NCI-H510A (cell line): ENCODE measurements at regions not wholly inside any gene's neighbourhood (a gene's known extent, or its start where the extent isn't known, plus 50 kb on each side); places are given as distances from the start of the nearest gene placed in this dataset.

ENCODE experiments used
- DNase-seq: peaks from one replicate; lab custom pipeline; 2025; lab: John Stamatoyannopoulos, UW

DNA sequence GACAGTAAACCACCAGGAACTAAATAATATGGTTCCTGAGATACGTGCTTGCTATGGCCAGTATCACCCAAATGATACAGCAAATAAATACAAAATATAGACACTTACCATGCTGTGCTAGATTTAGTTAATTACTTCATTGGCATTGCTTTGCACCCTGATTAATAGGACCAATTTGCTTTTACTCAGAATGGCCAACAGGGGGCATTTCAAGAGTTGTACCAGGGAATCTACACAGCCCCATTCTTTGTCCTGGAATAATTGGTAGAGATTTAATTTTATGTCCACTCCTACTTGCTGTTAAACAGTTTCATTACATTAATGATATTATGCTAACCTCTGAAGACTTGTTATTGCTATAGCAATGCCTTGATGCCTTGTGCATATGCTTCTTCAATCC, 280.8 kb downstream of the RERGL start:
- DNase-seq, result no peak

DNA sequence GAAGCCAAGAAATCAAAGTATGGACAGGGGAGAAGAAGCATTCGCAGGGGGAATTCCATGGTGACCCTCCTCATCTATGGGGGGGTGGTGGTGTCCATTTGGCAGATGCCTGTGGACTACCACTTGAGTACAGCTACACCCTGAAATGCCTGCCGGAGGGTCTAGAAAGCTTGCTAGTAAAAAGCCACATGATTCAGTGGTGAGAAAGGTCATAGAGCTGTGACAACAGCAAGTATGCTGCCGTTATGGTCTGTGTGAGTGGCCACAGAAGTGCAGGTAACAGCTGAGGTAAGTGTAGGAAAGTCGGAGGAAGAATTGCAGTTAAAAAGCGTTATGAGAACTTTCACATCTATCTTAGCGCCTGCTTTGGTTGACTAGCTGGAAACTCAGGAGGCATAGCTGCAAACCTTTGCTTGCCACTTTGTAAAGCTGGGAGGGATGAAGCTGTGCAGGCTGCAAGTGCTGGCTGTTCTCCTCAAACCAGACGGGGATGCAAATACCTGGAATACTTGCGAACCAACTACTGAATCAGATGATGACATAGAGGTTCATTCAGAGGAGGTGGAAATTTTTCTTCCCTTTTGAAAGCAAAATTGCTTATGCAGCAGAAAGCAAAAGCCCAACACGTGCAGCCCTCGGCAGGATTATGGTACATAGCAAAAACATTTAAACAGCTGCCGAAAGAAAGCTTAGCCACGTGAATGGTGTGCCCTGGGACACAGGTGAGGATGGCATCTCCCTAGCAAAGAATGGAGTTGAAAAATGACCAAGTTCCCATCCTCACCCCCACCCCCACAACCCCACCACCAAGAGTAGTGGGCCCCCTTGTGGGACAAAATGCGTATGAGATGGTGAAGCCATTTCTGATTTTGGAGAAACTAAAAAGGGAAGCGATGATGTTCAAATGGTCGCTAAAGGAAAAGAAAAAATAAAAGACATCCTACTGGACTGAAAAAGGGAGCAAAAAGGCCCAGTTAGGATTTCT, 287.0 kb downstream of the RERGL start:
- no peak for DNase-seq

DNA sequence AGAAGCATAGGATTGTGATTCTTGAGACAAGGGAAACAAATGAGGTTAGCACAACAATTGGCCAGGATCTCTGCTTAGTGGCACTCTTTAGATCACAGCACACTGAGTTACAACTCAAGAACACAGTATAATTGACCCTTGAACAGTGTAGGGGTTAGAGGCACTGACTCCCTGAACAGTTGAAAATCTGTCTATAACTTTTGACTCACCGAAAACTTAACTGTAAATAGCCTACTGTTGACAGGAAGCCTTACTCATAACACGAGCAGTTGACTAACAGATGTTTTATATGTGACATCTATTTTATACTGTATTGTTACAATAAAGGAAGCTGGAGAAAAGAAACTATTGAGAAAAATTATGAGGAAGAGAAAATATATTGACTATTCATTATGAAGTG, 296.1 kb downstream of the RERGL start:
- no peak for DNase-seq

DNA sequence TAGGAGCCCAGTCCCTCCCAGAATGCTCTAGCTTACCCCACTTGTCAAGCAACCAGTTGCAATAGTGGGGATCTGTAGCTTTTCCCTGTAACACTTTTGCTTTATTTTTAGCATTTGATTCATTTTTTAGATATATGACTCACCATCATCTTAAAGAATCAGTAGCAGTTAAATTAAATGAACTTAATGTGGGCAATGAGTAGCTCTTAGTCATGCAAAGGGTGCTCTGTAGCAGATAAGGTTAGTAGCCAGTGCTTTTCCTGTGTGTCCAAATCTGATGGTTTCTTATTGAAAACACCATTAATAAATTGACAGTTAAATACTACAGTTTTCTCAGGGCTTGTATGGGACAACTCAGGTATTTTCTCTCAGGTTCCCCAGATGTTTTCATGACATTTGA, 311.8 kb downstream of the RERGL start:
- DNase-seq, result no peak

DNA sequence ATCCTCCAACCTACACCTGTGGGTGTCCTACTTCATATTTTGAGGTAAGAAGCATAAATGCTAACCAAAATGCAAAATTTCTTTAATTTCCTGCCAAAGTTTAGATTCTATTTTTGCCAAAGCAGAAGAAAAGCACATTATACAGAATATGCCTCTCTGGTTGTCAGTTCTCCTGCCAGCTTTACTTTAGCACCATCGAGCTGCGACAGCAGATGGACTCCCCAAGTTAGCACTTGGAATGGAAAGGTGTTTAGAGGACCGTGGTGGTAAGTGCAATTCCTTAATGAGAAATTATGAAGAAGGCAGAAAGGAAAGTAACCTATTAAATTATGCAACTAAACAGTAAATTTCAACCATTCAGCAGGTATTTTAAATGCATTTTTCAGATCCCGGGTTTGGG, 326.6 kb downstream of the RERGL start:
- no peak for DNase-seq

DNA sequence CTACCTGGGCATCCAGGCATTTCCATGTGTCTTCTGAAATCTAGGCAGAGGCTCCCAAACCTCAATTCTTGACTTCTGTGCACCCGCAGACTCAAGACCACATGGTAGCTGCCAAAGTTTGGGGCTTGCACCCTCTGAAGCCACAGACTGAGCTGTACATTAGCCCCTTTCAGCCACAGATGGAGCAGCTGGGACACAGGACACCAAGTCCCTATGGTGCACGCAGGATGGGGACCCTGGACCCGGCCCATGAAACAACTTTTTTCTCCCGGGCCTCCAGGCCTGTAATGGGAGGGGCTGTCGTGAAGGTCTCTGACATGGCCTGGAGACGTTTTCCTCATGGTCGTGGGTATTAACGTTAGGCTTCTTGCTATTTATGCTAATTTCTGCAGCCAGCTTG, 330.0 kb downstream of the RERGL start:
- no peak for DNase-seq
